ENCODE measurements at regions not wholly inside any gene's neighbourhood (a gene's known extent, or its start where the extent isn't known, plus 50 kb on each side); places are given as distances from the start of the nearest gene placed in this dataset.

DNA sequence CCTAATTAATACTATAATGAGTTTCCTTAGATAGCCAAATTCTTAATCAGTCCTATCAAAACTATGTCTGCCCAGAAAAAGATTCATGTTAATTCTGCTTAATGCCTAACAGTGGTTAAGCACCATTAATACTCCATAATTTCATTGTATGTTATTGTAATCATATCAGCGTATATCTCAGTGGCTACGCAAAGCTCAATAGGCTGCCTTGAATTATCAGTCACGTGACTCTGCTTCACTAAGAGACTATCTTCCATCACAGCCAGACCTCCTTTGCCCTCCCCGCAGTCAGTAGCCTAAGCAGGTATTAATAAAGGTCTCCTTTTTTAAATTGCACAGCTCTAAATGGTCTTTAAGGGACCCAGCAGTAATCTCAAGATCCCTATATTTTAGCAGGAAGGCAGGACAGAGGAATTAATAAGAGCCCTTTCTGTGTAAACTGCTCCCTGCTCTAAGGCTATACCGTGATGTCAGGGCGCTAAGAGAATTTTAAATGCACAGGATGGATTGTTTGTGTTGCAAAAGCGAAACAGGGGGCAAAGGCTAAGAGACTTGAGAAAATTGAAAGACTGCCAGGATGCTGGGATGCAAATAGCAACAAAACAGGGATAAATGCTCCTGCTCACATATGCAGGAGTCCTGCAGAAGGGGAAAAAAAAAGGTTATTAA lies 215.6 kb upstream of the POU3F3 start:
- DNase-seq (ENCODE audit: low spot score): no peak

GRCh38 chr2:104638859-104639202 lies 215.1 kb upstream of the POU3F3 start:
- no peak for DNase-seq (ENCODE audit: low spot score)

GRCh38 chr2:104641786-104642185 lies 212.1 kb upstream of the POU3F3 start:
- DNase-seq (ENCODE audit: low spot score): no peak

- DNase-seq (ENCODE audit: low spot score): no peak
These were observed 205.5 kb upstream of the POU3F3 start for GRCh38 chr2:104648376-104648775.

DNA sequence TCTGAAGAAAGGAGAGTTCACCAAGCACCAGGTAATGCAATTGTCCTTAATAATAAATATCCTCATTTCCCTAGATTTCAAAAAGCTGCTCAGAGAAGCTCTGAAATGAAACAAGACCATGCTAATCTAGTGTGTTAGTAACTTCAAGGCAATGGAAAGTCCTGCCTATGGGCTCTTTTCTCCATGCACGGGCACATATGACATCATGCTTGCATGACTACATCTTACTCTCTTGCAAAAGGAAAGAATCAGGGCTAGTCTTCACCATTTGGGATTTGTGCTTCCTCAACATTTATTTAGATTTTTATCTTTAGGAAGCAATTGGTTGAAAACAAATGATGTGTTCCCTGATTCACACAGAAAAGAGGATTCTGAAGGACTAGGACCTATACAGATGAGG lies 204.0 kb upstream of the POU3F3 start:
- no peak for DNase-seq (ENCODE audit: low spot score)

- no peak for DNase-seq (ENCODE audit: low spot score)
These were observed 203.4 kb upstream of the POU3F3 start for GRCh38 chr2:104650405-104650996.

DNA sequence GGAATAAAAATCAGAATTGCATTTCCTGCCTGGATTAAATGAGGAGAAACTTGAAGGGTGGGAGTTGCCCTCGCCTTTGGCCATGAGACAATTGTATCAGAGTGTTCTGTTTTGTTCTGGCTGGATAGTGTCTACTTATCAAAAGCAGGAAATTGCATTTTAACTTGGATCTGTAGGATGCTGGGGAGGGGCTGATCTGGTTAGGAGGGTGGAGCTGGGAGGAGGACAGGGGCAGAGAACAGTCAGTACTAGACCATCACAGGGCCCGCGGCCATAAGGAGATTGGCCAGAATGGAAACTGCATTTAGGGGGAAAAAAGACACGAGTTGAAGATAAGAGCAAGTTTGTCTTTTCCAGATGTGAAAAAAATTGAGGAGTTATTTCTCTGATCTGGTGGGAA lies 199.1 kb upstream of the POU3F3 start:
- no peak for DNase-seq (ENCODE audit: low spot score)

DNA sequence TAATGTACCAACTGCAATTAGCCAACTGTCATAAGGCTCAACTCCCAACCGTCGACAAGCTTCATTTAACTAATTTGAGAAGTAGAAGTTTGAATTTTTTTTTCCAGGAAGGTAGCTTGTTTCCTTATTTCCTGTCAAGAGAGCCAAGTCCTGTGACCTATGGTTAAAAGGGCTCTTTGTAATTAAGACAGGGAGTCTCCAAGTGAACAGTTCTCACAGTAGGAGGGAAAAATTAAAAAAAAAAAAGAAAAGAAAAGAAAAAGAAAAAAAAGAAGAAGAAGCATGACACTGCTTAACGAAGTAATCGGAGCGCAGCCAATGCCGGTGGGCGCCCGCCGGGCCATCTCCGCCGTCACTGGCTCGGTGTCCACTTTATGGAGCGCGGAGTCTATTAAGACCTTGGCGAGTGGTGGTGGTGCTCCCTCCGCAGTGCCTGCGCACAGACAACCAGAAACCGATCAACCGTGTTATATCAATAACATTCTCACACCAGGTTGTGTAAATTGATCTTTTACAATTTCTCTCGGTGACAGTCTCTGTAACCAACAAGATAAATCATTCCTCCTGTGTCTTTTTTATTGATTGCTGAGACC lies 197.2 kb upstream of the POU3F3 start:
- no peak for DNase-seq (ENCODE audit: low spot score)

GRCh38 chr2:104658144-104658835 lies 195.6 kb upstream of the POU3F3 start:
- DNase-seq (ENCODE audit: low spot score): no peak

DNA sequence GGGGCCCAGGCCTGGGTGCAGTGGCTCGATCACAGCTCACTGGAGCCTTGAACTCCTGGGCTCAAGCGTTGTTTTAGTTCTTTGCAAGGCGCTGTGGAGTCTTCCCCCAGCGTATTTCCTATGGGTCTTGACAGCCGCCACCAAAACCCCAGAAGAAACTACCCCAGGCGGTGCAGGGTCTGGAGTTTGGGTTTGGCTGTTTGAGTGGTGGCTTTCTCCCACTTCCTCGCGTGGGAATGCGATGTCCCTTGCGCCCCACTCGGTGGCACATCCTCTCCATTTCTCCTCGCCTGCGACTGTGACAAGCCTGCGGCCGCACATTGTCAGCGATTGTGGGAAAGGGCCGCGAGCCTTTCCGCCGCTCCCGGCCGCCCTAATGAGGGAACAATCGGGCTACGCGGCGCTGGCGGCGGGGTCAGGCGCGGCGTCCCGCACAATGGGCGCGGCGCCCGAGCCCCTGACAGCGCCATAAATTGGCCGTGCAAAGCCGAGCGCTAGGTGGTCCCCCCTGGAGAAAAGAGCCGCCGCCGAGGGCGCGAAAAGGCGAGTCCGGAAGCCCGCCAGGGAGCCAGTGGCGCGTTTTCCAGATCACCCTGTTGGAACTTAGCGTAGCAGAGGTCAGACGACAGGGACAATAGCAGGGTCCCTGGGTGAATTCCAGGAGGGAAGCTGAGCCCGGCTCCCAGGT lies 194.9 kb upstream of the POU3F3 start:
- no peak for DNase-seq (ENCODE audit: low spot score)

DNA sequence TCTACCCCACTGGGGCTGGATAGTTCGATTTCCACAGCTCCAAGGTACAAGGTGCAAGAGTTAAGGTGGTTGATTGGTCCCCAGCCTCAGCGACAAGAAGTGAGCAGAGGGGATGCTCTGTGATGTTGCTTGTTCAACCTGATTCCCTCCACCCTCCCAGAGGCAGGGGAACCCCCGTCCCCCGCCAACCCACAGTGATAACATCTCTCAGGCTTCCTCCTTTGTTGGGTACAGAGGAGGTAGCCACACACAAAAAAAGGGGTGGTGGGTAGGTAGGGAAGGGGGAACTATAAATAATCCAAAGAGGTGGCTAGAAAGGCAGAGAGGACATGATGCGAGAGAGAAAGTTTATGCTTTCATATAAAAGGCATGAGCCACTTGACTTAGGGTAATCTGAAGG lies 192.9 kb upstream of the POU3F3 start:
- DNase-seq (ENCODE audit: low spot score): no peak

GRCh38 chr2:104664672-104665071 lies 189.2 kb upstream of the POU3F3 start:
- DNase-seq (ENCODE audit: low spot score): no peak

DNA sequence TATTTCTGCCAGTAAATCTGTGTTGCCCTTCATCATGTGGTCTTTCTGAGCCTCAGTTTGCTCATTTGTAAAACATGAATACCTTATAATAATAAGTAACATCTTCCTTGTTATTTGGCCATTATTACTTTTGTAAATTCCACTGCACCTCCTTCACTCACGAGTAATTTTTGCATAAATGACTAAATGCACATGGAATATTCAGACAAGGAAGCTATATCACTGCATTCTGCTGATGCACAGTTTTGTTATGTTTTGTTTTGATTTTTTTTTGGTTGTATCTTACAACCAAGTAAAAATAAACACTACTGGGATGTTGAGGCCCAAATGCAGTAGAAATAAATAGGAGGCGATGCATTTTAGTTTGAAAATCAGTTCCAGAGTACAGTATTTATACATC lies 185.3 kb upstream of the POU3F3 start:
- DNase-seq (ENCODE audit: low spot score): no peak

DNA sequence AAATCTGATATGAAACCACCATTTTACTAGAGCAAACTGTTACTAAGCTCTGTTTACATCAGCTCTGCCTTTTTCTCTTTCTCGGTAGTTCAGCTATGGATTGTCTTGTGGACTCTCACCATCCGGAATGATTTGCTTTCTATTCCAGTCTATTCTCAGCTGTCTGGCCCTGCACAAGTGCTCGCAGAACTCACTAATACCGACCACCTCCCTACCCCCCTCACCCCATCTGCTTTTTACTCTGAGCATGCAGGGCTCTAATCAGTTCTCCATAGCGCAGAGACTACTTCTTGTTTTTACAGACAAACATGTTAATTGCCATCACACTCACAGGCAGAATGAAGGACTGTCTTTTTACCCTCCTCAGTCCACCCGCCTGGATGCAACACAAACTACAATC lies 180.7 kb upstream of the POU3F3 start:
- no peak for DNase-seq (ENCODE audit: low spot score)

GRCh38 chr2:104678181-104678580 lies 175.7 kb upstream of the POU3F3 start:
- no peak for DNase-seq (ENCODE audit: low spot score)

DNA sequence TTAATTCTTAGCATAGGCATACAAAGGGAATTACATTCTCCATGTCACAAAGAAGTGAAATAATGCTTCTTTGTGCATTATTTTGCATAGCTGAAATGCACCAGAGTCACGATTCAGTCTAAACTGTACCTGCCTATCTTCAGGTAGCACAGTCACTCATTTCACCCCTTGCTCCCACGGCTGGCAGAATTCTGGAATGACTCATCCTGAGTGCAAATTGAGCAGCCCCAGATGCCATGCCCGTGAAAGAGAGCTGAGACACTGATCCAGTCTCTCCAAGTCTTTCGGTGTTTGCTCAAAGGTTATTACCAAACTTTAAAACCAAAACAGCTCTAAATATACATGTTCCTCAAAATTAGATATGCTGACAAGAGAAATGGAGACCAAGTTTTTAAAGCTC lies 168.3 kb upstream of the POU3F3 start:
- no peak for DNase-seq (ENCODE audit: low spot score)

- DNase-seq (ENCODE audit: low spot score): no peak
These were observed 166.8 kb upstream of the POU3F3 start for GRCh38 chr2:104687147-104687546.

- no peak for DNase-seq (ENCODE audit: low spot score)
These were observed 163.5 kb upstream of the POU3F3 start for GRCh38 chr2:104690255-104690984.

DNA sequence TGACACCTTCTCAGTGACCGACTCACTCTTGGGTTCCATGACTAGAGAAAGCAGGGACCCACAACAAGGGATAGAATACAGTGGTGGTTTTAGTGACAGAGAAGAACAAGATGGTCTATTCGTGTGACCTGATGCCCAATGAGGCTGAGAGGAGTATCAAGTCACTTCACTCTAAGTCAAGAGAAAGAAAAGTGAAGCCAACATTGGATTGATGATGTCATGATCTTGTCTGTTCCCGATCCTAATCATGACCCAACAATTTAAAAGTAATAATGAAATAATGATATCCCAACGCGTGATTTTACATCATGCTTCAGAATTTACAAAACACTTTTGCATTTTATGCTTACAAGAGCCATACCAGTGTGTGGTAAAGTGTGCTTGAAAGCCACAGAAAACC lies 155.6 kb upstream of the POU3F3 start:
- no peak for DNase-seq (ENCODE audit: low spot score)

- no peak for DNase-seq (ENCODE audit: low spot score)
These were observed 152.5 kb upstream of the POU3F3 start for GRCh38 chr2:104701411-104701911.

GRCh38 chr2:104702031-104702850 lies 151.7 kb upstream of the POU3F3 start:
- no peak for DNase-seq (ENCODE audit: low spot score)
